Nephron (organoid): ENCODE measurements at regions not wholly inside any gene's neighbourhood (a gene's known extent, or its start where the extent isn't known, plus 50 kb on each side); places are given as distances from the start of the nearest gene placed in this dataset.

ENCODE experiments used
- H3K27ac Mint-ChIP-seq, 3 experiments: 2 replicates each; pipeline ENCODE4 v1.8.0; 2020; ENCODE audit warnings: mixed read lengths in 3 of 3, mild to moderate bottlenecking in 2 of 3, moderate library complexity in 1 of 3
- H3K27me3 Mint-ChIP-seq: 2 replicates; pipeline ENCODE4 v1.8.0; 2021; ENCODE audit warnings: low read depth, mild to moderate bottlenecking, moderate library complexity, mixed read lengths
- H3K36me3 Mint-ChIP-seq: 2 replicates; pipeline ENCODE4 v1.8.0; 2020; ENCODE audit warnings: low read depth, mixed read lengths
- H3K4me1 Mint-ChIP-seq: 2 replicates; pipeline ENCODE4 v1.8.0; 2020; ENCODE audit warnings: mixed read lengths
- H3K4me3 Mint-ChIP-seq, 3 experiments: 2 replicates each; pipeline ENCODE4 v1.8.0; 2020; ENCODE audit warnings: mild to moderate bottlenecking in 3 of 3, mixed read lengths in 3 of 3, moderate library complexity in 2 of 3
- H3K9me3 Mint-ChIP-seq: 2 replicates; pipeline ENCODE4 v1.8.0; 2020; ENCODE audit warnings: mixed read lengths
- TF ChIP-seq, protein P1 (sequence below), 3 experiments: fragments of 200-600 bp; sonication (generic); IDR thresholded peaks; one replicate each; pipeline ENCODE4 v1.5.0; 2021; ENCODE audit warnings: antibody characterized with exemption in 3 of 3; ENCODE audit not compliant: unreplicated experiment in 3 of 3

DNA sequence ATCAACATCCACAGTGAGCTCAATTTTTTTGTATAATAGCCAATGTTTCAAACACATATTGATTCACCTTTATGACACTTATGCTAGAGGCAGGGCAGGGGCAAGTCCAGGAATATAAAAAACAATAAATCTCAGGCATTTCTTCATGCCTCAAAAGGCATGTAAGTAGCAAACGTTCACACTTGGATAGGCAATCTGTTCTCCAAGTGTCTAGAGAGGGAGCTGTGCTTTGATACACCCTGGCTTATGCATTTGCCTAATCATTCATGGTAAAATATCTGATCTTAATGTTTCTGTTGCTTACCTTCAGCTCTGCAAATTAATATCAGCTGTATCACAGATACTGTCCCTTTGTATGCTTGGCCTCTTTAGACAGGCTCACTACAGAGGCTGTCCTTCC lies 464.5 kb upstream of the SETBP1 start:
- Mint-ChIP-seq H3K36me3 (no peaks in the 10 kb centered on the region), H3K4me1 (peaks cover 15% of the 10 kb centered on the region), H3K27me3 (no peaks in the 10 kb centered on the region), H3K4me3 (no peak overlapping the region), H3K27ac (no peak overlapping the region), H3K9me3 (no peaks in the 10 kb centered on the region)
- TF ChIP-seq, protein P1, sequence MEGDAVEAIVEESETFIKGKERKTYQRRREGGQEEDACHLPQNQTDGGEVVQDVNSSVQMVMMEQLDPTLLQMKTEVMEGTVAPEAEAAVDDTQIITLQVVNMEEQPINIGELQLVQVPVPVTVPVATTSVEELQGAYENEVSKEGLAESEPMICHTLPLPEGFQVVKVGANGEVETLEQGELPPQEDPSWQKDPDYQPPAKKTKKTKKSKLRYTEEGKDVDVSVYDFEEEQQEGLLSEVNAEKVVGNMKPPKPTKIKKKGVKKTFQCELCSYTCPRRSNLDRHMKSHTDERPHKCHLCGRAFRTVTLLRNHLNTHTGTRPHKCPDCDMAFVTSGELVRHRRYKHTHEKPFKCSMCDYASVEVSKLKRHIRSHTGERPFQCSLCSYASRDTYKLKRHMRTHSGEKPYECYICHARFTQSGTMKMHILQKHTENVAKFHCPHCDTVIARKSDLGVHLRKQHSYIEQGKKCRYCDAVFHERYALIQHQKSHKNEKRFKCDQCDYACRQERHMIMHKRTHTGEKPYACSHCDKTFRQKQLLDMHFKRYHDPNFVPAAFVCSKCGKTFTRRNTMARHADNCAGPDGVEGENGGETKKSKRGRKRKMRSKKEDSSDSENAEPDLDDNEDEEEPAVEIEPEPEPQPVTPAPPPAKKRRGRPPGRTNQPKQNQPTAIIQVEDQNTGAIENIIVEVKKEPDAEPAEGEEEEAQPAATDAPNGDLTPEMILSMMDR (IDR thresholded peaks at IDR 0.05; ENCODE audit: unreplicated experiment in 3 of 3), result no peak

DNA sequence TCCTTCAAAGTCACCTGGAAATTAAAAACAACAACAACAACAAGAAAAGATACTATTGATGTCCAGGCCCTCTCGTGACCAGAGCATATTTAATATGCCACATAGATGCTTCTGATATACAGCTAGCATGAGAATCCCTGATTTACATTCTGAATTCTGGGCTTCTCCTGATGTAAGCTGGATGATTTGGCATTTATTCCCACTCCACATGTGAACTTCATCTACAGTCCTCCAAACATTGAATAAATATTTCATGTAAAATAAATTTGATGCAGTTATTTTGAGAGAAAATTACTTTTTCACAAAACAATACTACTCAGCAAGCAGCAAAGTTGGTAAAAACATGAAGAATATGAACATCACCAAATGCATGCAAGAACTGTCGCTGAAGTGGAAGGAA lies 453.2 kb upstream of the SETBP1 start:
- no peak overlapping the region for H3K4me3 Mint-ChIP-seq
- no peaks in the 10 kb centered on the region for H3K36me3 Mint-ChIP-seq
- TF ChIP-seq, protein P1 (IDR thresholded peaks at IDR 0.05; ENCODE audit: unreplicated experiment in 3 of 3), result no peak
- peak overlapping the region in 1 of 3 experiments; percentile 40 for H3K27ac Mint-ChIP-seq
- H3K27me3 Mint-ChIP-seq, result no peaks in the 10 kb centered on the region
- no peaks in the 10 kb centered on the region for H3K9me3 Mint-ChIP-seq
- peaks cover 13% of the 10 kb centered on the region for H3K4me1 Mint-ChIP-seq

DNA sequence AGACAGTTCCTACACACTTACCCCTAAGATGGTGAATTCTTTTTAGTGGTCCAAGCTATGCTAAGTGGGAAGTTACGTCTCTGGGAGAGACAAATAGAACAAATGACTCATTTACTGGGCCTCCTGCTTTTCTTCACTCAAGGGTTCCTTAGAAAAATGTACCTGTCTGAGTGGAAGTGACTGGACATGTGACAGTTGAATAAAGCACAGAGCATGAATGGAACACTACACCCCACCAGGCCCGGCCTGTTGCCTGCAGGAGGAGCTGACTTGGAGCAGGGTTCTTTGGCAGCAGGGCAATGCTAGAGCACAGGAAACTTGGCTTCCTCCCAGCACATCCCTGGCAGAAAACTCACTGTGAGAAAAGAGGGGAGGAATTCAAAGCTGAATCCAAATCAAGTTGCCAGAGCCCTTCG lies 451.0 kb upstream of the SETBP1 start:
- H3K4me1 Mint-ChIP-seq, result peaks cover 18% of the 10 kb centered on the region

DNA sequence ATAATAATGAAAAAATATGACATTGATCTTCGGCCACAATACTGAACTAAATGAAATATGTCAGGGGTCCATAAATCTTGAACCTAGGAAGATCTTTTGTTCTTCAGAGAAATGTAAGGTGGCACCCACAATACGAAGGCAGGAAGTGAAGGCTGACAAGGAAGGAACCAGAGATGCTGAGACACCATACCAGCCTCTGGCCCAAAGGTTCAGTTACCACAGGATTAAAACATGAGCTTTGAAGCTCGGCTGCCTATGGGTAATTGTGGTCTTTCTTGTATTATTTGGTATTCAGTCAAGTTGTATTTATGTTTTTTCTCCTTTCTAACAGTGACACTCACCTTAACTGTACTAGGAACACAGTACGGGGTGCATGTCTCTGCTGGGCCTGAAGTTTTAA lies 448.8 kb upstream of the SETBP1 start:
- TF ChIP-seq, protein P1 (IDR thresholded peaks at IDR 0.05; ENCODE audit: unreplicated experiment in 3 of 3), result no peak
- Mint-ChIP-seq H3K27me3 (no peaks in the 10 kb centered on the region), H3K36me3 (no peaks in the 10 kb centered on the region), H3K27ac (peak overlapping the region in 1 of 3 experiments; percentile 29), H3K4me1 (peaks cover 18% of the 10 kb centered on the region), H3K9me3 (no peaks in the 10 kb centered on the region), H3K4me3 (no peak overlapping the region)

More for the DNA sequence above, 451.0 kb upstream of the SETBP1 start:
- no peak overlapping the region for H3K4me3 Mint-ChIP-seq
- H3K27me3 Mint-ChIP-seq, result no peaks in the 10 kb centered on the region
- H3K27ac Mint-ChIP-seq, result peak overlapping the region in 2 of 3 experiments; percentile 48 to 86
- TF ChIP-seq, protein P1 (IDR thresholded peaks at IDR 0.05; ENCODE audit: unreplicated experiment in 3 of 3), result no peak
- no peaks in the 10 kb centered on the region for H3K9me3 Mint-ChIP-seq
- H3K36me3 Mint-ChIP-seq, result no peaks in the 10 kb centered on the region

DNA sequence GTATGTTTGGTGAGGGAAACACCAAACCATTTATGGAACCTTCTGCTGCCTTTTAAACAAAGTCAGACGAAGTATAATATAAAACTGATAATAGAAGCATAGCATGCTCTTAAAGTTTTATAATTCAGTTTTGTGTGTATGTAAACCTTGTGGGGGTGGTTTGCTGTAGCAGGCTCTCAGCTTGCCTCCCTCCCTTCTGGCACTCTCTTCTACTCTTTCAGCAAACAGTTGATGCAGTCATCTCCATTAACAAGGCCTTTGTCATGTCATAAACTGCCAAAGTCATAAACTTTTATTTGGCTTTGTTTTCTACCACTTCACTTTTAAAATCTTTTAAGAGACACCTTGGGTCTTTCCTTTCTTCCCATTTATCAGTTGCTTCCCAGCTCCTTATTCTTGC lies 448.2 kb upstream of the SETBP1 start:
- no peaks in the 10 kb centered on the region for H3K36me3 Mint-ChIP-seq
- H3K4me1 Mint-ChIP-seq, result peaks cover 16% of the 10 kb centered on the region
- H3K4me3 Mint-ChIP-seq, result no peak overlapping the region
- no peaks in the 10 kb centered on the region for H3K27me3 Mint-ChIP-seq
- no peaks in the 10 kb centered on the region for H3K9me3 Mint-ChIP-seq
- peak overlapping the region in 2 of 3 experiments; percentile 8 to 29 for H3K27ac Mint-ChIP-seq
- TF ChIP-seq, protein P1 (IDR thresholded peaks at IDR 0.05; ENCODE audit: unreplicated experiment in 3 of 3), result no peak

DNA sequence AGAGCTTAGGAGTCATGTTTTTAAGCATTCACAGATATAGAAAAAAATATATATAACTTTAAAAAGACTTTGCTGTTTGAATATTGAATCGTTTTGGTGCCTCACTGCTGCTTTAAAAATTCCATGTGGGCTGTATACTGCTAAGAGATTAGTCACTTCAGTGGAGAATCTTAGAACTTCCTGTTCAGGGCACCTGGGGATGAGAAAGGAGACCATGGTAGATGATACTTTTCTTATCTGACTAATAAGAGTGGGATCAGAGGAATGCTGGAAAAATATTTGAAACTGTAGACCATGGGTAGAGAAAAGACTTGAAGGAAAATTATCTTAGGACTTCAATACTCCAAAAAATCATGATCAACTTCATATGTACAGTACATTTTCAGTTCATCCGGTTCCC lies 442.2 kb upstream of the SETBP1 start:
- Mint-ChIP-seq H3K4me1 (no peaks in the 10 kb centered on the region), H3K27me3 (no peaks in the 10 kb centered on the region), H3K36me3 (no peaks in the 10 kb centered on the region), H3K27ac (peak overlapping the region in 1 of 3 experiments; percentile 13), H3K4me3 (no peak overlapping the region), H3K9me3 (no peaks in the 10 kb centered on the region)
- TF ChIP-seq, protein P1 (IDR thresholded peaks at IDR 0.05; ENCODE audit: unreplicated experiment in 3 of 3), result no peak
